ENCODE measurements at regions not wholly inside any gene's neighbourhood (a gene's known extent, or its start where the extent isn't known, plus 50 kb on each side); places are given as distances from the start of the nearest gene placed in this dataset.

- Histone ChIP-seq H3K27me3 (no peaks in the 10 kb centered on the region), H3K4me1 (peaks cover 0 to 8% (median 0%) of the 10 kb centered on the region in 4 donors), H3K9me3 (no peaks in the 10 kb centered on the region), H3K4me3 (no peak overlapping the region), H3K27ac (no peak overlapping the region), H3K36me3 (no peaks in the 10 kb centered on the region)
- 26% methylated on average over 10 of the region's 10 CpGs for WGBS, 2 donors
- TF ChIP-seq CTCF (IDR thresholded peaks at IDR 0.05) (no peak), EP300 (IDR thresholded peaks at IDR 0.05) (no peak), POLR2AphosphoS5 (IDR thresholded peaks at IDR 0.05) (no peak), POLR2A (IDR thresholded peaks at IDR 0.05) (no peak)
- no peak for ATAC-seq (ENCODE audit: low FRiP score in 2 of 2)
- no peak for DNase-seq
Measured at GRCh38 chr14:61125867-61126572, 145.0 kb downstream of the SLC38A6 start.

- no peak overlapping the region for H3K27ac ChIP-seq
- ATAC-seq (ENCODE audit: low FRiP score in 2 of 2) (no peak), DNase-seq (no peak)
- TF ChIP-seq POLR2A (IDR thresholded peaks at IDR 0.05), result no peak
- TF ChIP-seq EP300 (IDR thresholded peaks at IDR 0.05), result no peak
- TF ChIP-seq CTCF (IDR thresholded peaks at IDR 0.05), result no peak
- no peak for TF ChIP-seq POLR2AphosphoS5 (IDR thresholded peaks at IDR 0.05)
- H3K9me3 ChIP-seq, result no peaks in the 10 kb centered on the region
- no peaks in the 10 kb centered on the region for H3K36me3 ChIP-seq
- WGBS, 2 donors, result 71 to 74% methylated on average over 9 to 10 of the region's 10 CpGs
- peaks cover 0 to 8% (median 0%) of the 10 kb centered on the region in 4 donors for H3K4me1 ChIP-seq
- no peak overlapping the region for H3K4me3 ChIP-seq
- H3K27me3 ChIP-seq, result no peaks in the 10 kb centered on the region
Measured at GRCh38 chr14:61125041-61125866, 144.2 kb downstream of the SLC38A6 start.

GRCh38 chr14:61122862-61123261, 141.8 kb downstream of the SLC38A6 start:
- no peaks in the 10 kb centered on the region for H3K36me3 ChIP-seq
- WGBS, 2 donors, result 83 to 94% methylated on average over 3 of the region's 3 CpGs
- peaks cover 0 to 8% (median 0%) of the 10 kb centered on the region in 4 donors for H3K4me1 ChIP-seq
- H3K27ac ChIP-seq, result no peak overlapping the region
- ATAC-seq (ENCODE audit: low FRiP score in 2 of 2) (no peak), DNase-seq (no peak)
- TF ChIP-seq POLR2AphosphoS5 (IDR thresholded peaks at IDR 0.05) (no peak), CTCF (IDR thresholded peaks at IDR 0.05) (no peak), POLR2A (IDR thresholded peaks at IDR 0.05) (no peak), EP300 (IDR thresholded peaks at IDR 0.05) (no peak)
- no peaks in the 10 kb centered on the region for H3K9me3 ChIP-seq
- H3K4me3 ChIP-seq, result no peak overlapping the region
- no peaks in the 10 kb centered on the region for H3K27me3 ChIP-seq

- H3K4me3 ChIP-seq, result no peak overlapping the region
- H3K9me3 ChIP-seq, result no peaks in the 10 kb centered on the region
- peak in 1 of 2 donors; percentile 61 for ATAC-seq (ENCODE audit: low FRiP score in 2 of 2)
- no peak for DNase-seq
- peaks cover 0 to 7% (median 0%) of the 10 kb centered on the region in 4 donors for H3K4me1 ChIP-seq
- no peaks in the 10 kb centered on the region for H3K27me3 ChIP-seq
- TF ChIP-seq POLR2A (IDR thresholded peaks at IDR 0.05), result no peak
- no peak for TF ChIP-seq CTCF (IDR thresholded peaks at IDR 0.05)
- no peak for TF ChIP-seq EP300 (IDR thresholded peaks at IDR 0.05)
- no peak for TF ChIP-seq POLR2AphosphoS5 (IDR thresholded peaks at IDR 0.05)
- no peaks in the 10 kb centered on the region for H3K36me3 ChIP-seq
- no peak overlapping the region for H3K27ac ChIP-seq
- 75 to 80% methylated on average over 9 of the region's 9 CpGs for WGBS, 2 donors
Measured at GRCh38 chr14:61121355-61121787, 140.3 kb downstream of the SLC38A6 start.

Data from upper lobe of left lung (tissue), 6 donors.